Thyroid gland (tissue), 4 donors: ENCODE measurements at regions not wholly inside any gene's neighbourhood (a gene's known extent, or its start where the extent isn't known, plus 50 kb on each side); places are given as distances from the start of the nearest gene placed in this dataset.

ENCODE experiments used
- POLR2A ChIP-seq, 2 donors: fragments of 450-650 bp; IDR thresholded peaks; one replicate each; pipeline ENCODE4 v1.6.1; 2017; ENCODE audit warnings: antibody characterized with exemption in 2 of 2, mild to moderate bottlenecking in 2 of 2, moderate library complexity in 1 of 2
- TF ChIP-seq, protein P1 (sequence below), 6 experiments: fragments of 200-600 bp in 3 of 6; fragments of 450-650 bp in 3 of 6; sonication (generic) in 3 of 6; IDR thresholded peaks; one replicate each; pipeline ENCODE4 v1.5.1; 2016 to 2019; ENCODE audit warnings: antibody characterized with exemption in 6 of 6, mild to moderate bottlenecking in 2 of 6, inconsistent platforms in 1 of 6, moderate library complexity in 1 of 6

DNA sequence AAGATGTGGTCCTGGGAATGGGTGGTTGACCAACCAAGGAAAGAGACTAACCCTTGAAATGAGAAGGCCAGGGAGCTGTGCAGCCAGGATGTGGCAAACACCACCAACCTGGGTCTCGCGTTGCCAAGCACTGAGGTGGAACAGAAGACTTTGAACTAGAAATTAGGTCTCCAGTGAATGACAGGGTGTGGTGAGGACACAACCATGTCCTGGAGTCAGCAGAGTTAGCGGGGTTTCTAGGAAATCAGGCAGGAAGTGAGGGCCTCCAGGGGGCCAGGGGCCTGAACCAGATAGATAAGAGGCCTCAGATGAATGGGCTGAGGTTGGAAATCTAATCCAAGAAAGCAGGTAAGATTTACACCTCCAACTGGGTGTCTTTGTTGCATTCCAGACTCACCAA is 353.3 kb upstream of the ARID1B start:
- TF ChIP-seq, protein P1, sequence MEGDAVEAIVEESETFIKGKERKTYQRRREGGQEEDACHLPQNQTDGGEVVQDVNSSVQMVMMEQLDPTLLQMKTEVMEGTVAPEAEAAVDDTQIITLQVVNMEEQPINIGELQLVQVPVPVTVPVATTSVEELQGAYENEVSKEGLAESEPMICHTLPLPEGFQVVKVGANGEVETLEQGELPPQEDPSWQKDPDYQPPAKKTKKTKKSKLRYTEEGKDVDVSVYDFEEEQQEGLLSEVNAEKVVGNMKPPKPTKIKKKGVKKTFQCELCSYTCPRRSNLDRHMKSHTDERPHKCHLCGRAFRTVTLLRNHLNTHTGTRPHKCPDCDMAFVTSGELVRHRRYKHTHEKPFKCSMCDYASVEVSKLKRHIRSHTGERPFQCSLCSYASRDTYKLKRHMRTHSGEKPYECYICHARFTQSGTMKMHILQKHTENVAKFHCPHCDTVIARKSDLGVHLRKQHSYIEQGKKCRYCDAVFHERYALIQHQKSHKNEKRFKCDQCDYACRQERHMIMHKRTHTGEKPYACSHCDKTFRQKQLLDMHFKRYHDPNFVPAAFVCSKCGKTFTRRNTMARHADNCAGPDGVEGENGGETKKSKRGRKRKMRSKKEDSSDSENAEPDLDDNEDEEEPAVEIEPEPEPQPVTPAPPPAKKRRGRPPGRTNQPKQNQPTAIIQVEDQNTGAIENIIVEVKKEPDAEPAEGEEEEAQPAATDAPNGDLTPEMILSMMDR (IDR thresholded peaks at IDR 0.05), result no peak
- no peak for TF ChIP-seq POLR2A (IDR thresholded peaks at IDR 0.05)
